AG04450 (cell line): ENCODE measurements at regions not wholly inside any gene's neighbourhood (a gene's known extent, or its start where the extent isn't known, plus 50 kb on each side); places are given as distances from the start of the nearest gene placed in this dataset.

Experiments used
- CTCF ChIA-PET: fragments of 300-600, 350-600 bp; formaldehyde crosslinking; extraction: SDS; loops from one replicate; lab custom pipeline; 2022; ENCODE audit warnings: antibody characterized with exemption, inconsistent platforms; lab: Charles Lee
- POLR2A ChIA-PET: fragments of 350-600 bp; formaldehyde crosslinking; extraction: SDS; loops from one replicate; lab custom pipeline; 2021; ENCODE audit warnings: antibody characterized with exemption, inconsistent platforms; lab: Yijun Ruan, JAX
- DNase-seq: peaks from one replicate; pipeline ENCODE4 v3.0.0-alpha.2; 2011; ENCODE audit warnings: low read depth, low spot score
- H3K27ac ChIP-seq: one replicate; pipeline ENCODE4 v1.5.1; 2012; ENCODE audit warnings: low read depth, low read length, control low read depth
- H3K27me3 ChIP-seq: one replicate; pipeline ENCODE4 v1.6.0; 2012; ENCODE audit warnings: low read length; ENCODE audit not compliant: control insufficient read depth, insufficient read depth
- H3K4me3 ChIP-seq: 2 replicates; pipeline ENCODE4 v1.5.1; 2011; ENCODE audit warnings: mild to moderate bottlenecking, low read depth, low read length, control low read depth
- H3K9me3 ChIP-seq: 2 replicates; pipeline ENCODE4 v1.5.1; 2012; ENCODE audit warnings: low read length; ENCODE audit not compliant: control insufficient read depth, insufficient read depth
- TF ChIP-seq, protein P1 (sequence below): IDR thresholded peaks from 2 replicates; pipeline ENCODE4 v1.5.1; 2011; ENCODE audit warnings: low read depth, low read length, control low read depth, inconsistent platforms

- H3K4me3 ChIP-seq: no peak overlapping the region
- H3K27me3 ChIP-seq: no peaks in the 10 kb centered on the region
- no peaks in the 10 kb centered on the region for H3K9me3 ChIP-seq
- ChIA-PET POLR2A (no interaction called here), CTCF (no interaction called here)
- no peak for DNase-seq
- TF ChIP-seq, protein P1, sequence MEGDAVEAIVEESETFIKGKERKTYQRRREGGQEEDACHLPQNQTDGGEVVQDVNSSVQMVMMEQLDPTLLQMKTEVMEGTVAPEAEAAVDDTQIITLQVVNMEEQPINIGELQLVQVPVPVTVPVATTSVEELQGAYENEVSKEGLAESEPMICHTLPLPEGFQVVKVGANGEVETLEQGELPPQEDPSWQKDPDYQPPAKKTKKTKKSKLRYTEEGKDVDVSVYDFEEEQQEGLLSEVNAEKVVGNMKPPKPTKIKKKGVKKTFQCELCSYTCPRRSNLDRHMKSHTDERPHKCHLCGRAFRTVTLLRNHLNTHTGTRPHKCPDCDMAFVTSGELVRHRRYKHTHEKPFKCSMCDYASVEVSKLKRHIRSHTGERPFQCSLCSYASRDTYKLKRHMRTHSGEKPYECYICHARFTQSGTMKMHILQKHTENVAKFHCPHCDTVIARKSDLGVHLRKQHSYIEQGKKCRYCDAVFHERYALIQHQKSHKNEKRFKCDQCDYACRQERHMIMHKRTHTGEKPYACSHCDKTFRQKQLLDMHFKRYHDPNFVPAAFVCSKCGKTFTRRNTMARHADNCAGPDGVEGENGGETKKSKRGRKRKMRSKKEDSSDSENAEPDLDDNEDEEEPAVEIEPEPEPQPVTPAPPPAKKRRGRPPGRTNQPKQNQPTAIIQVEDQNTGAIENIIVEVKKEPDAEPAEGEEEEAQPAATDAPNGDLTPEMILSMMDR: no peak
- H3K27ac ChIP-seq: no peak overlapping the region
Observed at GRCh38 chr2:145597006-145597405, 1077.1 kb upstream of the ZEB2 start.

- no peaks in the 10 kb centered on the region for H3K9me3 ChIP-seq
- H3K4me3 ChIP-seq: no peak overlapping the region
- H3K27me3 ChIP-seq: no peaks in the 10 kb centered on the region
- TF ChIP-seq, protein P1: no peak
- no peak for DNase-seq
- POLR2A ChIA-PET: no interaction called here
- CTCF ChIA-PET: no interaction called here
- no peak overlapping the region for H3K27ac ChIP-seq
Observed at GRCh38 chr2:145596416-145596815, 1076.5 kb upstream of the ZEB2 start.

GRCh38 chr2:145595296-145595695 is 1075.4 kb upstream of the ZEB2 start:
- DNase-seq: no peak
- H3K9me3 ChIP-seq: no peaks in the 10 kb centered on the region
- no peaks in the 10 kb centered on the region for H3K27me3 ChIP-seq
- H3K27ac ChIP-seq: no peak overlapping the region
- POLR2A ChIA-PET: no interaction called here
- CTCF ChIA-PET: no interaction called here
- H3K4me3 ChIP-seq: no peak overlapping the region
- TF ChIP-seq, protein P1: no peak

GRCh38 chr2:145593991-145594614 is 1074.2 kb upstream of the ZEB2 start:
- peak; percentile 34 for DNase-seq
- POLR2A ChIA-PET: no interaction called here
- CTCF ChIA-PET: no interaction called here
- H3K27ac ChIP-seq: no peak overlapping the region
- TF ChIP-seq, protein P1: peak; percentile 41
- no peaks in the 10 kb centered on the region for H3K9me3 ChIP-seq
- no peak overlapping the region for H3K4me3 ChIP-seq
- H3K27me3 ChIP-seq: no peaks in the 10 kb centered on the region

DNA sequence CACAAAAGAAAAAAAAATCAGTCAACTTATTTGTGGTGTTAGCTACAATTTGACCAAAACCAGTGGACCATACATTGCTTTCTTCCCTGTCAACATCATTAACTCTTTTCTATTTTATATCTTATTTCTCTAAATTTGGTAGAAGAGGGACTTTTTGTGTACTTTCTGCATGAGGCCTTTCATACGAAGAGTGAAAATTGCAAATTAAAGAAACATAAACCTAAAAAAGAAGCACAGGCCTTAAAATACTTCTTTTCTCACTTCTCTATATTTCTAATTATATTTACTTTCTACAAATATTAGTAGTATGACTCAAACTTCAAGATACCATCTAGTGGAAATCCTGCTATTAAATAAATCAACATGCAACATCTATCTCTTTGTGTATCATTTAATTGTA is 1073.4 kb upstream of the ZEB2 start:
- ChIA-PET POLR2A (no interaction called here), CTCF (no interaction called here)
- Histone ChIP-seq H3K9me3 (no peaks in the 10 kb centered on the region), H3K27me3 (no peaks in the 10 kb centered on the region), H3K27ac (no peak overlapping the region), H3K4me3 (no peak overlapping the region)
- no peak for DNase-seq
- TF ChIP-seq, protein P1: no peak
